Erythroblast (primary cell): ENCODE measurements at regions not wholly inside any gene's neighbourhood (a gene's known extent, or its start where the extent isn't known, plus 50 kb on each side); places are given as distances from the start of the nearest gene placed in this dataset.

Experiments
- GATA1 ChIP-seq: IDR thresholded peaks from 2 replicates; pipeline ENCODE4 v1.6.1; 2011; ENCODE audit warnings: low read depth, mild to moderate bottlenecking, control low read depth, low read length, moderate library complexity
- POLR2A ChIP-seq: IDR thresholded peaks from 2 replicates; pipeline ENCODE4 v1.6.1; 2011; ENCODE audit warnings: mild to moderate bottlenecking, low read length

DNA sequence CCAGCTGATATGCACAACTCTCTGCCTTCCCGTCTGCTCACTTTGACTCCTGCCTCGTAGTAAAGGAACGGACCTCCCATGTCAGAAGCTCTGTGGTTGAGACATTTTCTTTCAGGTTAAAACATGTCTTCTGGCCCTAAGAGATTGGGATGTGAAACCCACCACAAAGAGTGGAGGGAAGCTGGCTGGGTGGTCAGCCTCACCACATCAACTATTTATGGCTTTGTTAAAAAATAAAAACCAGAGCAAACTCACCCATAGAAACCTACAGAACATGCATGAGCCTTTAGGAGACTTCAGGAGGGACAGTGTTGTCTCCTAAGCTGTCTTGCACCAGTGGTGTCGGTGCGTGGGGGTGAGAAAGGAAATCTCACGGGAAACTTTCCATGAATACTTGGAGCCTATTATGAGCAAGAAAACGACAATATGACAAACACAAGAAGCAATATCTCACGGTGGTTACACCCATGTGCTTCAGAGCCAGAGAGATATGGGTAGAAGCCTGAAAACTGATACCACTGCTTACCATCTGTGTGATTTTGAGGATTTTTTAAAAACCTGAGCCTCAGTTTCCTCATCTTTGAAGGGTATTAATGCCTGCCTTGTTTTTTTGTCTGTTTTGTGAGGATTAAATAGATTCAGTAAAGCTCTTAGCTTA, 61.7 kb upstream of the XYLT1 start:
- TF ChIP-seq POLR2A, result no peak
- TF ChIP-seq GATA1, result no peak
